Endothelial cell of umbilical vein (primary cell): ENCODE measurements at regions not wholly inside any gene's neighbourhood (a gene's known extent, or its start where the extent isn't known, plus 50 kb on each side); places are given as distances from the start of the nearest gene placed in this dataset.

Source experiments
- BruUV-seq: library from RNA; stranded (reverse); fragments of 400-500 nt; replicated peaks from 2 replicates; lab custom pipeline; 2021; lab: Mats Ljungman, UMichigan
- CTCF ChIA-PET: fragments of 300-600, 350-600 bp; sonication (Branson Sonifier 250); formaldehyde crosslinking; loops from one replicate; lab custom pipeline; 2021; ENCODE audit warnings: antibody characterized with exemption, inconsistent platforms; lab: Charles Lee
- POLR2A ChIA-PET: fragments of 300-600, 350-600 bp; sonication (Branson Sonifier 250); formaldehyde crosslinking; loops from one replicate; lab custom pipeline; 2021; ENCODE audit warnings: antibody characterized with exemption, inconsistent platforms; lab: Charles Lee
- DNase-seq: peaks from one replicate; pipeline ENCODE4 v3.0.0-alpha.2; 2011; ENCODE audit warnings: low read depth, low spot score
- FAIRE-seq: peaks from 2 replicates; lab custom pipeline; 2011; peaks lifted over from hg19 to GRCh38; lab: Jason Lieb, UNC
- H2AFZ ChIP-seq: 2 replicates; pipeline ENCODE4 v1.6.0; 2012; ENCODE audit warnings: low read depth, low read length, control low read depth, inconsistent platforms
- H3K27ac ChIP-seq: 2 replicates; pipeline ENCODE4 v1.5.1; 2011; ENCODE audit warnings: low read depth, mild to moderate bottlenecking, control low read depth, low read length, moderate library complexity; ENCODE audit not compliant: insufficient read depth
- H3K27me3 ChIP-seq, 2 experiments: 2 replicates each; pipeline versions ENCODE4 v1.6.0 to v1.6.1; 2011; ENCODE audit warnings: low read length in 2 of 2, mixed read lengths in 1 of 2; ENCODE audit not compliant: control insufficient read depth in 2 of 2, insufficient read depth in 2 of 2
- H3K36me3 ChIP-seq, 2 experiments: 2 replicates in 1 of 2; 3 replicates in 1 of 2; pipeline ENCODE4 v1.5.1; 2011; ENCODE audit warnings: low read length in 2 of 2, mild to moderate bottlenecking in 1 of 2, moderate library complexity in 1 of 2; ENCODE audit not compliant: control insufficient read depth in 2 of 2, insufficient read depth in 2 of 2; ENCODE audit errors: extremely low read depth in 1 of 2
- H3K4me1 ChIP-seq: 3 replicates; pipeline ENCODE4 v1.5.1; 2011; ENCODE audit warnings: mild to moderate bottlenecking, low read length; ENCODE audit not compliant: control insufficient read depth, insufficient read depth; ENCODE audit errors: extremely low read depth
- H3K4me2 ChIP-seq: 2 replicates; pipeline ENCODE4 v1.6.1; 2011; ENCODE audit warnings: low read length, control low read depth, mixed read lengths; ENCODE audit not compliant: insufficient read depth
- H3K4me3 ChIP-seq, 3 experiments: fragments of 200-600 bp in 1 of 3; sonication (generic), shearing (Covaris generic) in 1 of 3; replicated peaks in 1 of 3; 2 replicates each; pipeline ENCODE4 v1.5.1; 2011 to 2016; ENCODE audit warnings: control low read depth in 3 of 3, low read length in 3 of 3, mild to moderate bottlenecking in 2 of 3, inconsistent platforms in 1 of 3, low read depth in 1 of 3, moderate library complexity in 1 of 3; ENCODE audit not compliant: insufficient read depth in 1 of 3
- H3K79me2 ChIP-seq: 2 replicates; pipeline ENCODE4 v1.6.0; 2012; ENCODE audit warnings: low read length, inconsistent platforms; ENCODE audit not compliant: control insufficient read depth, insufficient read depth
- H3K9ac ChIP-seq: replicated peaks from 2 replicates; pipeline ENCODE3; 2011; ENCODE audit warnings: low read length, control low read depth; ENCODE audit not compliant: insufficient read depth; ENCODE audit errors: extremely low read depth
- H3K9me1 ChIP-seq: replicated peaks from 3 replicates; pipeline ENCODE4 v1.6.0; 2011; ENCODE audit warnings: mild to moderate bottlenecking, low read length; ENCODE audit not compliant: control insufficient read depth, insufficient read depth; ENCODE audit errors: extremely low read depth
- H3K9me3 ChIP-seq: replicated peaks from 2 replicates; pipeline ENCODE4 v1.5.1; 2012; ENCODE audit warnings: low read length, inconsistent platforms; ENCODE audit not compliant: control insufficient read depth, insufficient read depth
- H4K20me1 ChIP-seq: replicated peaks from 2 replicates; pipeline ENCODE3; 2011; ENCODE audit warnings: mild to moderate bottlenecking, low read length; ENCODE audit not compliant: control insufficient read depth, insufficient read depth; ENCODE audit errors: extremely low read depth
- EZH2 ChIP-seq: IDR thresholded peaks from 2 replicates; pipeline ENCODE4 v1.6.1; 2012; ENCODE audit warnings: borderline replicate concordance, low read depth, mild to moderate bottlenecking, moderate library complexity, low read length, inconsistent platforms; ENCODE audit not compliant: severe bottlenecking
- FOS ChIP-seq: IDR thresholded peaks from 2 replicates; pipeline ENCODE4 v1.6.1; 2011; ENCODE audit warnings: mild to moderate bottlenecking, low read length, moderate library complexity, borderline replicate concordance; ENCODE audit not compliant: insufficient read depth
- GATA2 ChIP-seq: IDR thresholded peaks from 2 replicates; pipeline ENCODE4 v1.7.0; 2011; ENCODE audit warnings: low read depth, mild to moderate bottlenecking, moderate library complexity, mixed read lengths, low read length; ENCODE audit not compliant: insufficient read length, insufficient read depth
- JUN ChIP-seq: IDR thresholded peaks from 2 replicates; pipeline ENCODE4 v1.6.1; 2011; ENCODE audit warnings: borderline replicate concordance, low read depth; ENCODE audit not compliant: insufficient read length, insufficient read depth
- MAX ChIP-seq: IDR thresholded peaks from 2 replicates; pipeline ENCODE4 v1.6.1; 2011; ENCODE audit not compliant: insufficient read depth, insufficient read length
- MYC ChIP-seq: IDR thresholded peaks from one replicate; pipeline ENCODE4 v1.6.1; 2011; ENCODE audit warnings: mild to moderate bottlenecking, low read depth, low read length
- POLR2A ChIP-seq: IDR thresholded peaks from 2 replicates; pipeline ENCODE4 v1.6.1; 2012; ENCODE audit warnings: low read depth, mild to moderate bottlenecking, control low read depth, low read length
- POLR2AphosphoS5 ChIP-seq: IDR thresholded peaks from 2 replicates; pipeline ENCODE4 v1.6.1; 2012; ENCODE audit warnings: low read depth, mild to moderate bottlenecking, control low read depth, low read length, moderate library complexity; ENCODE audit not compliant: insufficient read depth
- dilution Hi-C: fragments of 300-500 bp; cut with MboI; formaldehyde crosslinking; loops from one replicate; pipeline ENCODE4 v1.15.0; 2019; ENCODE audit warnings: low sequenced_read_pairs; ENCODE audit not compliant: extremely low pct_ligation_motif_present
- intact Hi-C: fragments of 100-400 bp; cut with micrococcal nuclease; formaldehyde crosslinking; loops from one replicate; pipeline ENCODE4 v1.10.0; 2022
- TF ChIP-seq, protein P1 (sequence below), 2 donors: IDR thresholded peaks; 1 replicate in 1 of 2; 2 replicates in 1 of 2; pipeline ENCODE4 v1.5.1; 2011; ENCODE audit warnings: low read length in 2 of 2, mild to moderate bottlenecking in 2 of 2, moderate library complexity in 2 of 2, control low read depth in 1 of 2, inconsistent platforms in 1 of 2, low read depth in 1 of 2; ENCODE audit not compliant: insufficient read depth in 1 of 2; ENCODE audit errors: extremely low read depth in 1 of 2

- Histone ChIP-seq H3K27ac (no peak overlapping the region), H3K79me2 (no peaks in the 10 kb centered on the region), H3K27me3 (no peaks in the 10 kb centered on the region), H3K9me1 (no peaks in the 10 kb centered on the region), H3K4me3 (no peak overlapping the region), H3K4me2 (no peak overlapping the region), H3K9ac (no peak overlapping the region), H3K4me1 (no peaks in the 10 kb centered on the region), H3K9me3 (peaks cover 5% of the 10 kb centered on the region), H2AFZ (no peak overlapping the region), H3K36me3 (no peaks in the 10 kb centered on the region), H4K20me1 (no peaks in the 10 kb centered on the region)
- ChIA-PET POLR2A (no interaction called here), CTCF (no interaction called here)
- BruUV-seq = no TSS peak
- FAIRE-seq (no peak), DNase-seq (no peak)
- TF ChIP-seq EZH2 = no peak
- TF ChIP-seq MYC = no peak
- no peak for TF ChIP-seq POLR2A
- TF ChIP-seq, protein P1, sequence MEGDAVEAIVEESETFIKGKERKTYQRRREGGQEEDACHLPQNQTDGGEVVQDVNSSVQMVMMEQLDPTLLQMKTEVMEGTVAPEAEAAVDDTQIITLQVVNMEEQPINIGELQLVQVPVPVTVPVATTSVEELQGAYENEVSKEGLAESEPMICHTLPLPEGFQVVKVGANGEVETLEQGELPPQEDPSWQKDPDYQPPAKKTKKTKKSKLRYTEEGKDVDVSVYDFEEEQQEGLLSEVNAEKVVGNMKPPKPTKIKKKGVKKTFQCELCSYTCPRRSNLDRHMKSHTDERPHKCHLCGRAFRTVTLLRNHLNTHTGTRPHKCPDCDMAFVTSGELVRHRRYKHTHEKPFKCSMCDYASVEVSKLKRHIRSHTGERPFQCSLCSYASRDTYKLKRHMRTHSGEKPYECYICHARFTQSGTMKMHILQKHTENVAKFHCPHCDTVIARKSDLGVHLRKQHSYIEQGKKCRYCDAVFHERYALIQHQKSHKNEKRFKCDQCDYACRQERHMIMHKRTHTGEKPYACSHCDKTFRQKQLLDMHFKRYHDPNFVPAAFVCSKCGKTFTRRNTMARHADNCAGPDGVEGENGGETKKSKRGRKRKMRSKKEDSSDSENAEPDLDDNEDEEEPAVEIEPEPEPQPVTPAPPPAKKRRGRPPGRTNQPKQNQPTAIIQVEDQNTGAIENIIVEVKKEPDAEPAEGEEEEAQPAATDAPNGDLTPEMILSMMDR (IDR thresholded peaks at IDR 0.05; ENCODE audit: extremely low read depth in 1 of 2, insufficient read depth in 1 of 2, low read depth in 1 of 2, low read length in 2 of 2) = no peak
- no peak for TF ChIP-seq GATA2
- TF ChIP-seq JUN = no peak
- no peak for TF ChIP-seq MAX
- no peak for TF ChIP-seq FOS
- TF ChIP-seq POLR2AphosphoS5 = no peak
- intact Hi-C loops = no loop called here
- dilution Hi-C loops = no loop called here
These were observed 369.6 kb downstream of the NAF1 start for GRCh38 chr4:162797108-162797507.
